Pons (tissue), 1 donor: ENCODE measurements at regions not wholly inside any gene's neighbourhood (a gene's known extent, or its start where the extent isn't known, plus 50 kb on each side); places are given as distances from the start of the nearest gene placed in this dataset.
A peak's percentile ranks its signal among the peaks of the same experiment; 100 is the strongest.

Source experiments
- DNase-seq: peaks from one replicate; pipeline ENCODE4 v3.0.0-alpha.2; 2016; ENCODE audit warnings: low spot score

DNA sequence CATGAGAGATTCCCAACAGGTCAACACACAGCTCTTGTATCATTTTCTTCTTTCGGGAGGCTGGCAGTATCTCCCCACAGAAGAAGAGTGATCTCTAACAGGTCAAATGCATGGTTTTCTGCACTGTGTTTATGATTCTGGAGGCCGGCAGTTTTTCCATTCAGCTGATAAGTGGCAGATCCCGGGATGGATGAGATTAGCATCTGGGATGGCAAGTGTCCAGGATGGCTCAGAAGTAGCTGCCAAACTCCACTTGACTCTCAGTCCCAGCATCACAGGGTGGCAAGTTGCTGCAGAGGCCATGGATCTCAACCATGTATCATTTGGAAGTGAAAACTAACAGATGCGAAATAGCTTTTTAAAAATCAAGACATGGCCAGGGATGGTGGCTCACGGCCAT, 97.8 kb upstream of the SLC44A1 start:
- peak; percentile 33 for DNase-seq

DNA sequence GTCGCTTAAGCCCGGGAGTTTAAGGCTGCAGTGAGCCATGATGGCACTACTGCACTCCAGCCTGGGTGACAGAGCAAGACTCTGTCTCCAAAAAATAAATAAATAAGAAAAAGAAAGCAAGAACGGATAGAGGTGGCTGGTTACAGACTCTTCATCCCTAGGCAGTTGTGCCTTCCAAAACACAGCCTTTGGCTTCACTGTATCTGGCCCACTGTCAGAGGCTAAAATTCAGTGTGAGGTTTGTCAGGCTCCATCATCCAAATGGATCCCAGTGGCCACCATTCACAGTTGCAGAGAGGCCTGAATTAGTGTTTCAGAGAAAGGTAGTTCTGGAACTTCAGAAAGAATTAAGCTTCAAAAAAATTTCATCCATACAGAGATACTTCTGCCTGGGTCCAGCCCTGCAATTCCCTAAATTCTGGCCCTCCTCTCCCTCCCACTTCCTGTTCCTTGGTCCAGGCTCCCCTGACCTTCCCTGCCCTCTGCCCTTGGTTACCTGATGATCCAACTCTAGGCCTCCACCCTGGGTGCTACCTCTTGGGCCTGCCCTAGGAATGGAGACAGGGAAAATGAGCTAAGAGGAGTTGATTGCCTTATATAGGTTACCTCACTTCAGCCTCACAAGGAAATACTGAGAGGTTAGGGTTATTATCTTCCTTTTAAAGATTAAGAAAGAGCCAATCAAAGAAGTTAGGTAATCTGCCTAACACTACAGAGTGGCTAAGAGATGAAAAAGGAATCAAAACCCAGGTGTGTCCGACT, 97.2 kb upstream of the SLC44A1 start:
- DNase-seq, result no peak

DNA sequence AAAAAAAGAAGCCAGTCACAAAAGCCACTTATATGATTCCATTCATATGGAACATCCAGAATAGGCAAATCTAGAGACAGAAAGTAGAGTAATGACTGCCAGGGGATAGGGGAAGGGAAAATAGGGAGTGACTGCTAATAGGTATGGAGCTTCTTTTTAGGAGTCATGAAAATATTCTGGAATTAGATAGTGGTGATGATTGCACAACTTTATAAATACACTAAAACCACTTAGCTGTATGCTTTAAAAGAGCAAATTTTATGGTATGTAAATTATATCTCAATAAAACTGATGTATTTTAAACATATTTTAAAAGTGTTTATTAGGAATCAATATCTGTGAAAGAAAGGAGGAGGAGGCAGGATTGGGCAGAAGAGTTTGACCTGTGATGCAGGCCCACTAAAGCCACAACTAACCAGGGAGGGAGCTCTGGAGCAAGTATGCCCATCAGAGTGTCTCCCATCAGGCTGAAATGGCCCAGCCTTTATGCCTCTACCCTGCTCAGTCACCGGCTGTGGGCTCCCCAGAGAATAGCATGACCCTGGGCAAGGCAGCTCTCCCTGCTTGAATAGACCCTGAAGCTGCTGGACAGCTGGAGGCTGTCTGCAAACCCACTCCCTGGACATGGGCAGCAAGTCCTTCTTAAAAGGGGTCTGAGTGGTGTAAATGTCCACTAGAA, 96.0 kb upstream of the SLC44A1 start:
- no peak for DNase-seq

DNA sequence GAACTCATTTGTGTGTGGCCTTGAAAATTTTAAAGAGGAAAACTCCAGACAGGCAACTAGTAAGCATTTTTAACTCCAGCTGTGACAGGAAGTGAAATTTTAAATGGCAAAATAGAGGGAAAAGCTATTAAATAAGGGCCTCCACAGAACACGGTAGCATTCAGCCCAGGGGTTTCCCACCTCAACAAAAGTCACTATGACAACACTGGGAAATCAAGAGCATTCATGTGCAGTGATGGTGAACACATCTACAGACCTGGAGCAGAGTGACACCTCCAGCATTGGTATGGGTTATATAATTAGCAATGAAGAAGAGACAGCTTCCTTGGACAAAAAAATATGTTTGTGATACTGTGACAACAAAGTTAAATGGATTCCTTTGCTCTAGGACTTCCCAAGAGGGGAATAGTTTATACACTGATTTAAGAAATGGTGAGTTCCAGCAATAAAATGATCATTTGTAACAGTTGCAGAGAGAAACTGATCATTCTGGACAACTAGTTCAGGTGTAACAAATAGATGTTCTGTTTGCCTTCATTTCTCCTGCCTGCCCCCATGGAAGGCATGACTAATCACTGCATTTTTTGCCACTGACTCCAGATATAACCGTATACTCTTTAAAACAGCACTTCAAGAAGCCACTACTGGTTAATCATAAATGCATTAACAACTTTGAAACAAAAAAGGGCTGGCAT, 93.3 kb upstream of the SLC44A1 start:
- DNase-seq, result no peak

DNA sequence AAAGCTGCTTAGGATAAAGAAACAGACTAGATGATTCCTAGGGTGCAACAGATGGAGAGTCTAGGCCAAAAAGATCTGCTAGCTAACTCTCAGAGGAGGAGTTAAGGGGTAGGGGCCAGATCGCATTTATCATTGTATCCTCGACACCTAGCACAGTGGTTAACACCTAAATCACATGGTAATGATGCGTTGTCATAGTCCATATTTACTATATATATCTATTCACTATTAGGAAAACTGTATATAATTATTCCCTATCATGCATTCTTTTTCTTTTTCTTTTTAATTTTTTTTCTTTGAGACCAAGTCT, 92.8 kb upstream of the SLC44A1 start:
- no peak for DNase-seq

DNA sequence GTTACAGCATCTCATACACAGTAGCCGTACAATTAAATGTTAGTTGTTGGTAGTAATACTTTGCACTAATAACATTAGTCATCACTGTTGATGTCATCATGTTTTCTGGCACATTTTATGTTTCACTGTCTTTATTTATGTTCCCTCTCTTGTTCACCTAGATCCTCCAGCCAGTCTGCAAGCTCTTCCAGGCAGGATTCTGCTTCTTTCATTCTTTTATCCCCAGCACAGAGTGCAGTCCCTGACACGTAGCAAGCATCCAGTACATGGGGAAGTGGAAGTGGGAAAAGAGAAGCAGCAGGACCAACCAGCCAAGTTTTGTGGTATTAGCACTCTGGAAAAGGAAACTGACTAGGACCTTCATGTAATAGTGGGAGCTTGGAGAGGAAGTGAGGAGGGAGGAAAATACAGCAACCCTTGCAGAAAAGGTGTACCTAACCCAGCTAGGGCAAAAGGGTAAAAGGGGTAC, 89.7 kb upstream of the SLC44A1 start:
- DNase-seq, result peak; percentile 27

DNA sequence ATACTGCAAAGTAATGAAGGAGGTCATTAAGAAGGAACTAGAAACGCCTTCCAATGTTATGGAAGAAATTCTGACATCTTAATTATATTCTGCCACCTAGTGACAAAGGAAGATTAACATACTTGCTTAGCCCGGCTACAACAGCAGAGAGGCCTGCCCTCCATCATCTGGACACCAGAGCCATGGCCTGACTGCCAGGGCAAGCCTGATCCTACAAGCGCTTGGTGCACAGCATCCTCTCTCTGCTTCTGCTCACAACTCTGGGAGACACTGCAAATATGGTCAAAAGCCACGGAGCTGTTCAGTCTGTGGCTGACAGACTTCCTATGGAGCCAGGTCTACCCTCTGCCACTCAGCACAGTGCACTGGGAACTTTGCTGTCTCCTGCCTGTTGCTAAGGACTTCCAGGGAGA, 87.3 kb upstream of the SLC44A1 start:
- DNase-seq, result peak; percentile 90

DNA sequence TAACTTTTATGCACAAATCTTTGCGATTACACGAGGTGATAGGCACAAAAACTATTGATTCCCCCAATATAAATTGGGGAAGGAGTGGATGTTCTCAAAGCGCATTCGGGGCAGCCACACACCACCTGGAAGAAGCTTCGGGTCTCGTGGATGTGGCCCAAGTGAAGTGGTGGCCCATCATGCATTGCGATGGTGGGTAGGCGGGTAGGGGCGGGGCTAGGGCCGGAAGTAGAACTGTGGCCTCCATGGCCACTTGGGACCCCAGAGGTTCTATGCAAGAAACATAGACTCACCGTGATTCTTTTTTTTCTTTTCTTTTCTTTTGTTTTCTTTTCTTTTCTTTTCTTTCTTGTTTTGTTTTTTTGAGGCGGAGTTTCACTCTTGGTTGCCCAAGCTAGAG, 86.4 kb upstream of the SLC44A1 start:
- no peak for DNase-seq

DNA sequence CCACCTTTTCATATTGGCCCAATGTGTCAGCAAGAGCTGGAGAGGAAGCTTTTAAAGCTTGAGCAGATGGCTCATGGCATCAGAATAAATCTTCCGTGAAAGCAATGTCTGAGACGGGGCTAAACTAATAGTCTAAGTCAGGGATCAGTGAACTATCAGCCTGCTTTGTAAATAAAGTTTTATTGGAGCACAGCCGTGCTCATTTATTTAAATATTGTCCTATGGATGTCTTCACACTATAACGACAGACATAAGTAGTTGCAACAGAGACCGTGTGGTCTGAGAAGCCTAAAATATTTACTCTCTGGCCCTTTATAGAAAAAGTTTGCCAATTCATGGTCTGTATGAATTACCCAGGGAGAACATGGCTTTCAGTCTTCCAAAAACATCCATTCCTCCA, 85.6 kb upstream of the SLC44A1 start:
- DNase-seq, result no peak

DNA sequence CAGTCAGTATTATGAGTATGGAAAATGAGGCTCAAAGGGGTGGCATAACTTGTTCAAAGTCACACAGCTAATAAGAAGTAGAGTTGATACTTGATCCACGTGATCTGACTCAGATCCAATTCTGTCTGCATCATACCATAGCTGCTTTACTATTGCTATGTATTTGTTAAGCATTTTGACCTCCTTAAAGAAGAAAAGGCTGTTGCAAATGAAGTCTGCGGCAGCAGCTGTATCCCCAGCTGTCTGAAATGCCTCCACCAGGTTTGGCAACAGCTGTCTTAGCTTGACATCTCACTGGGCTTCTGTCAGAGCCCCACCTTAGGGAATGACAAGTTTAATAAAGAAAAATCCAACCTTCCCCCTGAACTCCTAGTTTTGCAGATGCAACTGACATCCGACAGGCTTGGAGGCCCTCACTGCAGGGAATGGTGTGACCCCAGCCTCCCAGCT, 75.6 kb upstream of the SLC44A1 start:
- DNase-seq, result no peak

DNA sequence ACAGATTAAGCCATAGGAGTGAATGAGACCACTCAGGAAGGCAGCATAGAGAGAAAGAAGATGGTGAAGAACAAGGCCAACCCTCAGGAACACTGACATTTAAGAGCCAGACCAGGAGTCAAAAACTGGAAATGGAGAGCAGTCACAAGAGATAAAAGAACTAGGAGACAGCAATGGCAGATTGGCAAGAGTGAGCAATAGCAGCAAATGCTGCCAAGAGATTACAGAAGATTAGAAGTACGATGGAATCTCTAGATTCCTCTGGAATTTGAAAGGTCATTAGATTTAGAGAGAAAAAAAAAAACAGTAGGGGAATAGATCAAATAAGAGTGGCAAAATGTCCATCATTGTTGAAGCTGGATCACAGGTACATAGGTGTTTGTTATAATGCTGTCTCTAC, 73.4 kb upstream of the SLC44A1 start:
- DNase-seq, result no peak

DNA sequence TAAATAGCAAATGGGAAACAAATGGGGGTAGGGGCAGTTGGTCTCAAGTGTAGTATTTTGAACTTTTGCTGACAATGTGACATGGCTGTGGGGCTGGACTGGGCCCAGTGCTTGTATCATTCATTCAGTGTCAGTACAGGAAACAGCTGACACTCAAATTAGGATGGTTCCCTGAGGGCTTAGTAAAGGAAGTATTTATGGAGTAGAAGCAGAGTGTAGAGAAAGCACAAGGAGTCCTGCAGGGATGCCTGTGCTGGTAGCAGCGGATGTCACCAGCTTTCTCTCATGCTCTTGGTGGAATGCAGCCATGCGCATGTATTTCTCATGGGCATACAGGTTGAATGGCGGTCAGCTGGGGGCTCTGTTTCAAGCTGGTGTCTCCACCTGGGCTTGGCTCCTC, 72.9 kb upstream of the SLC44A1 start:
- DNase-seq, result no peak

DNA sequence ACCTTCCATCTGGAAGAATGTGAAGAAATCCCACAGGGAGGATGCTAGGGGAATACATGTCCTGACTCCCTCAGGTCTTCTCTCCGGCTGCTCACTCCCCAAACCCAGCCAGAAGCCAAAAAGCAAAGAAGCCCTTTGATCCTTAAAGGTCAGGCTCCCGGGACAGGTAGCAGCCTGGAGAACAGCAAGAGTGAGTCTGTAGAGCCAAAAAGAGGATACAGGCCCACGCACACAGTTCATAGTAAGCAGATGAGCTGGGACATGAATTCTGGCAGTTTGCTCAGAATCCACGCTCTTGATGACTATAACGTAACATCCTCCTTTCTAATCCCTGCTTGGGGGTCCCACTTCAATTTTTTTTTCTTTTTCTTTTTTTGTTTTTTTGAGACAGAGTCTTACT, 72.0 kb upstream of the SLC44A1 start:
- DNase-seq, result no peak

DNA sequence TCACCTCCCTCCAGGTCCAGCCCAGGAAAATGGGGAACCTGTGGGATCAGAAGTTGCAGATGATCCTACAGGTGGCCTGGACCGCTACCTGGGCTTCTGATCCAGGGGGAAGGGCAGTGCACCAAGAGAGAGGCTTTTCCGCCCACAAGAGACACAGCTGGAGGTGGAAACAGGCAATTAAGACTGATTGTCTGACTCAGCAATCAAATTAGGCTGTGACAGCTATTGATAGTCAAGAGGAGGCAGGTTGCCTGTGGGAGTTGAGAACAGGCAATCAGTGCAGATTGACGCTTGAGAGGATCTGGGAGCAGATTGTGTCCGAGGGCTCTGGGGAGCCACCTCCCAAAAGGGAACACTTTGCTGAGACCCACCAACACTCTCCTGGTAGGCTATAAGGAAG, 71.1 kb upstream of the SLC44A1 start:
- DNase-seq, result no peak

DNA sequence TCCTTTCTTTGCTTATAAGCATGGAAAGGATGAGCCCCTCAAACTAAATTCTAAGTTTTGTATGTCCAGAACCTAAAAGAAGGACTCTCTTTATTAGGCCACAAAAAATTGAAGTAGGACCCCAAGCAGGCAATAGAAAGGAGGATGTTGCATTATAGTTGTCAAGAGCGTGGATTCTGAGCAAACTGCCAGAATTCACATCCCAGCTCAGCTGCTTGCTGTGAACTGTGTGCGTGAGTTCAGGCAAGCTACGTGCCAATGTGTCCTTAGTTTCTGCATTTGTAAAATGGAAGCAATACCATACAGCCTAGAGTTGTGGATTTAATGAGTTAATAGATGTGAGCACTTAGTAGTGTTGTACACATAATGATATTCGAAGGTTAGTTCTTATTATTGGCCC, 70.6 kb upstream of the SLC44A1 start:
- DNase-seq, result no peak

DNA sequence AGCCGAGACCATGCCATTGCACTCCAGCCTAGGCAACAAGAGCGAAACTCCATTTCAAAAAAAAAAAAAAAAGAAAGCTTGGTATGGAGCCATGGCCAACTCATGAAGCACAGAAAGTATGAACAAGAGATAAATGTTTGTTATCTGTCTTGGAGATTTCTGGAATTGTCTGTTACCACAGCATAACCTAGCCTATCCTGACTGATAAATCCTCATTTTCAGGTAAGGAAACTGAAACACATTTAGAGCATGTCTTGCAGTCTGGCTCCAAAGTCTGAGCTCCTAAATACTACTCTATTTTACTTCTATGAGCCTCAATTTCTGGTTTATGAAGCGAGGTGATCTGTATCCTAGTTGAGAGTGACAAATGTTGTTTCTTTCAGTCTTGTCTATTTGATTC, 68.3 kb upstream of the SLC44A1 start:
- DNase-seq, result no peak

DNA sequence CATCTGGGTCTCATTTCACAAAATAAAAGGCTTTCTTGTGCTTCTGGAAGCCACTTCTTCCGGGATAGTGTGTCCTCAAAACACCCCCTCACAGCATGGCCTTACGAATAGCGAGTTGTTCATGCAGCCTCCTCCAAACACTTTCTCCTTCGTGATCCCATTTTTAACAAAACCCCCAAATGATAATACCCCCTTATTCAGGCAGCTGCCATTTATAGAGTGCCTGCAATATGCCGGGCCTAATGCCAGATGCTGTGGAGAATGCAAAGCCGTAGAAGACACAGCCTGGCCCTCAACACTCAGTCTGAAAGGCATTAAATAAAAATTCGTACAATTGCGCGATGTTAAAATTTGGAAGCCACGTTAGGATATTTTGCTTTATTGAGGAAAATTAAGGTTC, 66.4 kb upstream of the SLC44A1 start:
- peak; percentile 49 for DNase-seq

DNA sequence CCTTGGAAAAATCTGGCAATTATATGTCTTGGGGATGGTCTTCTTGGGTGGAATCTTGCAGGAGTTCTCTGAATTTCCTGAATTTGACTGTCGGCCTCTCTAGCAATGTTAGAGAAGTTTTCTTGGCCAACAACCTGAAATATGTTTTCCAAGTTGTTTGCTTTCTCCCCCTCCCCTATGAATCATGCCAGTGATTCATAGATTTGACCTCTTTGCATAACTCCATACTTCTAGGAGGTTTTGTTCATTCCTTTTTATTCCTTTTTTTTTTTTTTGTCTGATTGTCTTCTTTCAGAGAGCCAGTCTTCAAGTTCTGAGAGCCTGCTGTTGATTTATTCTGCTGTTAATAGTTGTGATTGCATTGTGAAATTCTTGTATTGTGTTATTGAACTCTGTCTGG, 56.7 kb upstream of the SLC44A1 start:
- no peak for DNase-seq

DNA sequence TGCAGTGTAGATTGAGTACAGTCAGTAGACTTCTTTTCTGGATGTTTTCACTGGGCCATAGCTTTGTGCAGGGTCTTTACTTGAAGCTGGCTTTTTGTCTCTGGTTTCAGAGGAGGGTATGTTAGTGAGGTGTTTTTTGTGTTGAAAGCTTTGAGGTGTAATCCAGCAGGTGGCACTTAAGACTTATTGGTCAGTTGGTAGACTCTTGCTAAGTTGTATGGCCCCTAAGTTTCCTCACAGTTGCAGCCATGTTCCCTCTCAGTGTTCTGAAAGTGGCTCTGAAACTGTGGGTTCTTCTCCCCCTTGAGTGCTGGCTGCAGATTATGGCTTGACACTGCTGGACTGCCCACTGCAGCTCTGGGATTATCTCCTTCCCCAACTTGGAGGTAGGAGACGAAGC, 55.7 kb upstream of the SLC44A1 start:
- no peak for DNase-seq

DNA sequence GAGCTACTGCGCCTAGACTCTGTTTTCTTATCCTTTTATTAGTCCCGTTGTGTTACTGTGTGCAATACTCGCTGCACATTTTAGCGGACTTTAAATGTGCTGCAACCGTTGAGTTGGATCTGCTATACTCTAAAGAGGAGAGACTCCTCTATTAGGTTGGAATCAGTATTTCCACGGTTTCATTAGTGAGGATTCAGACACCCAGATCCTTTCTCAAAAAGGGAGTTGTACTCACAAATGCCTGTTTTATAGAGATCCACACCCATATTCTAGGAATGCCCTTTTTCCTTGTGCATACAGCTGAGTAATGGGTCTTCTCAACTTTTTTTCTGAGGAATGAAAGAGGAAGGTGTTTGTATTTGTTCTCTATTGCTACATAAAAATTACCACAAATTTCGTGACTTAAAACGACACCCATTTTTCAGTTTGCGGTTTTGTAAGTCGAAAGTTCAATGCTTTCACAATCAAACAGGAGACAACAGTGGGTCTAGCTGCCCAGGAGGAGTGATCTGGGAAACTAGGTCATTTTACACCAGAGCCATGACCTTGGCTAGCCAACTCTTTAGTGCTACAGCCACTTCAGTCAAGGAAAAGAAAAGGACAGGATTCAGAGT, 52.8 kb upstream of the SLC44A1 start:
- DNase-seq, result peak; percentile 21

DNA sequence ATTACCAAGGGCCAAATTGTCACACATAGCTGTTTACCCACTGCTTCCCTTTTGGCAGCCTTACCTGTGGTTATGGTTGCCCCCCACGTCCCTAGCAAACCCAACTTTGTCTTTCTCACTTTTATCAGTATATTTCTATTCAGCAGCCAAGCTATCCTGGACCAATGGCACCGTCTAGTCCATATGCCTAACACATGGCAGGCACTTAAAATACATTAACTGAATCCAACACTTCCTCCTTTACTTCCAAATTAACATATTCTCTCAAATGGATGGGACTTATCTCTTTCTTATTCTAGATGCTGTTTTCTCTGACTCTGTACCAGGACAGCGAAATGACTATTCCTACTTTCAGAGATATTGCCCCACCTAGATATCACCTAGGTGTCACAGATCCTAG, 50.9 kb upstream of the SLC44A1 start:
- DNase-seq, result no peak

DNA sequence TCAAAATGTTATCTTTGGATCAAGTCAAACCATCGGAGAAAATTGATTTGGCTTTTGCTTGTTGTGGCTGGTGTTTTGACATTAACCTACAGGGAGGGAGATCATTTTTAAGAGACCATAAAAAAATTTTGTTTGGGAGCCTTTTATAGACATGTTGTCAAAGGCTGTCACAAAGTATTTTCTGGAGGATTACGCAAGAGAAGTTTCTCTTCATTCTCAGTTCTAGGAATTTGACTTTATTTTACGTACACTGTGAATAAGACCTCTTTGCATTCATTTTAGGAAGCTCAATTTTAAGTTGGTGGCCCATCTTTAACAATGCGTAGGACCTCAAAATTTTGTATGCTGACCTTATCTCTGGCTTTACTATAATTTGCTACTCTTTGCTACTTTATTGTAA, 50.2 kb upstream of the SLC44A1 start:
- no peak for DNase-seq
